Neural cell (in vitro differentiated cells): ENCODE measurements at regions not wholly inside any gene's neighbourhood (a gene's known extent, or its start where the extent isn't known, plus 50 kb on each side); places are given as distances from the start of the nearest gene placed in this dataset.

ENCODE experiments used
- H2AFZ ChIP-seq: fragments of 200-600, 300-800 bp; sonication (generic), shearing (Covaris generic); 2 replicates; pipeline ENCODE4 v1.6.0; 2014; ENCODE audit warnings: low read depth, mild to moderate bottlenecking, antibody characterized with exemption, low read length, moderate library complexity
- H3F3A ChIP-seq: fragments of 200-600 bp; shearing (Covaris generic); 2 replicates; pipeline ENCODE4 v1.6.1; 2016; ENCODE audit warnings: mild to moderate bottlenecking, moderate library complexity, mixed read lengths, antibody characterized with exemption, low read length; ENCODE audit not compliant: insufficient read depth, poor library complexity, severe bottlenecking
- H3K27ac ChIP-seq: fragments of 200-600, 300-800 bp; sonication (generic), shearing (Covaris generic); 2 replicates; pipeline ENCODE4 v1.5.1; 2014; ENCODE audit warnings: mild to moderate bottlenecking, low read length, moderate library complexity
- H3K27me3 ChIP-seq: fragments of 300-800, 200-600 bp; sonication (generic), shearing (Covaris generic); 2 replicates; pipeline ENCODE4 v1.6.0; 2014; ENCODE audit warnings: mild to moderate bottlenecking, low read depth, low read length, moderate library complexity; ENCODE audit not compliant: insufficient read depth
- H3K36me3 ChIP-seq: fragments of 300-800, 200-600 bp; sonication (generic), shearing (Covaris generic); 2 replicates; pipeline ENCODE4 v1.5.1; 2014; ENCODE audit warnings: mild to moderate bottlenecking, antibody characterized with exemption, low read length, moderate library complexity; ENCODE audit not compliant: insufficient read depth
- H3K4me2 ChIP-seq: fragments of 300-800, 200-600 bp; sonication (generic), shearing (Covaris generic); 2 replicates; pipeline ENCODE4 v1.6.0; 2014; ENCODE audit warnings: mild to moderate bottlenecking, low read length
- H3K4me3 ChIP-seq: fragments of 300-800, 200-600 bp; sonication (generic), shearing (Covaris generic); 2 replicates; pipeline ENCODE4 v1.5.1; 2014; ENCODE audit warnings: mild to moderate bottlenecking, low read length, moderate library complexity
- H3K79me2 ChIP-seq: fragments of 200-600 bp; shearing (Covaris generic); replicated peaks from 2 replicates; pipeline ENCODE4 v1.6.0; 2014; ENCODE audit warnings: mild to moderate bottlenecking, low read length, moderate library complexity; ENCODE audit not compliant: insufficient read depth
- H3K9ac ChIP-seq: fragments of 300-800, 200-600 bp; sonication (generic), shearing (Covaris generic); 2 replicates; pipeline ENCODE4 v1.6.1; 2016; ENCODE audit warnings: mild to moderate bottlenecking, low read length, mixed read lengths
- H3K9me2 ChIP-seq: fragments of 200-600 bp; shearing (Covaris generic); 2 replicates; pipeline ENCODE4 v1.6.1; 2016; ENCODE audit warnings: mild to moderate bottlenecking, low read length, mixed read lengths; ENCODE audit not compliant: insufficient read depth
- H3K9me3 ChIP-seq: fragments of 200-600, 300-800 bp; sonication (generic), shearing (Covaris generic); 2 replicates; pipeline ENCODE4 v1.6.1; 2016; ENCODE audit warnings: mild to moderate bottlenecking, mixed run types, low read length, moderate library complexity, mixed read lengths
- H4K20me1 ChIP-seq: fragments of 200-600 bp; shearing (Covaris generic); 2 replicates; pipeline ENCODE4 v1.6.1; 2016; ENCODE audit warnings: mild to moderate bottlenecking, mixed run types; ENCODE audit not compliant: insufficient read depth
- CTCF ChIP-seq: fragments of 450-650 bp; IDR thresholded peaks from 2 replicates; pipeline ENCODE4 v1.5.1; 2014; ENCODE audit warnings: antibody characterized with exemption, mild to moderate bottlenecking, moderate library complexity; ENCODE audit not compliant: poor library complexity, severe bottlenecking
- EZH2 ChIP-seq: fragments of 200-600, 300-800 bp; shearing (Covaris generic), sonication (generic); IDR thresholded peaks from 2 replicates; pipeline ENCODE4 v1.6.1; 2014; ENCODE audit warnings: antibody characterized with exemption, low read length, borderline replicate concordance, mild to moderate bottlenecking; ENCODE audit not compliant: insufficient read depth, poor library complexity, severe bottlenecking
- RAD21 ChIP-seq: fragments of 450-650 bp; conservative IDR thresholded peaks from 2 replicates; pipeline ENCODE4 v1.6.1; 2014; ENCODE audit warnings: antibody characterized with exemption, mild to moderate bottlenecking, moderate library complexity
- REST ChIP-seq: IDR thresholded peaks from 2 replicates; pipeline ENCODE4 v1.6.1; 2012; ENCODE audit warnings: borderline replicate concordance
- SMC3 ChIP-seq: fragments of 450-650 bp; conservative IDR thresholded peaks from 2 replicates; pipeline ENCODE4 v1.6.1; 2014; ENCODE audit warnings: antibody characterized with exemption, mild to moderate bottlenecking, moderate library complexity; ENCODE audit not compliant: poor library complexity

GRCh38 chr2:41600460-41600859 is 447.4 kb upstream of the PKDCC start:
- Histone ChIP-seq H2AFZ (no peak overlapping the region), H3F3A (no peaks in the 10 kb centered on the region), H3K9me2 (no peaks in the 10 kb centered on the region), H3K4me3 (no peak overlapping the region), H3K9me3 (no peaks in the 10 kb centered on the region), H3K4me2 (no peak overlapping the region), H3K9ac (no peak overlapping the region), H4K20me1 (no peaks in the 10 kb centered on the region), H3K27me3 (no peaks in the 10 kb centered on the region), H3K36me3 (no peaks in the 10 kb centered on the region), H3K79me2 (no peaks in the 10 kb centered on the region), H3K27ac (no peak overlapping the region)
- no peak for TF ChIP-seq SMC3
- TF ChIP-seq CTCF, result no peak
- TF ChIP-seq EZH2, result no peak

- H3K27me3 ChIP-seq, result no peaks in the 10 kb centered on the region
- H3K27ac ChIP-seq, result no peak overlapping the region
These were observed 445.5 kb upstream of the PKDCC start for GRCh38 chr2:41602341-41602740.

GRCh38 chr2:41605311-41605710 is 442.5 kb upstream of the PKDCC start:
- Histone ChIP-seq H3K9ac (no peak overlapping the region), H3K36me3 (no peaks in the 10 kb centered on the region), H3K79me2 (no peaks in the 10 kb centered on the region), H3K9me2 (no peaks in the 10 kb centered on the region), H3K27me3 (no peaks in the 10 kb centered on the region), H2AFZ (no peak overlapping the region), H3K4me2 (no peak overlapping the region), H3K9me3 (no peaks in the 10 kb centered on the region), H3F3A (no peaks in the 10 kb centered on the region), H3K4me3 (no peak overlapping the region), H3K27ac (no peak overlapping the region), H4K20me1 (no peaks in the 10 kb centered on the region)
- TF ChIP-seq CTCF, result no peak
- no peak for TF ChIP-seq REST
- no peak for TF ChIP-seq EZH2

More at GRCh38 chr2:41602341-41602740, 445.5 kb upstream of the PKDCC start:
- Histone ChIP-seq H3K36me3 (no peaks in the 10 kb centered on the region), H4K20me1 (no peaks in the 10 kb centered on the region), H3K4me2 (no peak overlapping the region), H3K4me3 (no peak overlapping the region), H3K9me2 (no peaks in the 10 kb centered on the region), H3K79me2 (no peaks in the 10 kb centered on the region), H3F3A (no peaks in the 10 kb centered on the region), H3K9ac (no peak overlapping the region), H2AFZ (no peak overlapping the region), H3K9me3 (no peaks in the 10 kb centered on the region)
- TF ChIP-seq CTCF, result no peak
- TF ChIP-seq EZH2, result no peak
- TF ChIP-seq RAD21, result no peak
